KG1 (cell line): ENCODE measurements at regions not wholly inside any gene's neighbourhood (a gene's known extent, or its start where the extent isn't known, plus 50 kb on each side); places are given as distances from the start of the nearest gene placed in this dataset.

Source experiments
- DNase-seq: peaks from one replicate; lab custom pipeline; 2025; lab: John Stamatoyannopoulos, UW

GRCh38 chr3:148158210-148158609 is 539.5 kb upstream of the AGTR1 start:
- no peak for DNase-seq

- DNase-seq, result no peak
These were observed 535.6 kb upstream of the AGTR1 start for GRCh38 chr3:148162132-148162531.

GRCh38 chr3:148168347-148168746 is 529.4 kb upstream of the AGTR1 start:
- DNase-seq, result no peak

GRCh38 chr3:148173851-148174250 is 523.9 kb upstream of the AGTR1 start:
- DNase-seq, result no peak

- no peak for DNase-seq
These were observed 522.5 kb upstream of the AGTR1 start for GRCh38 chr3:148175214-148175613.

- DNase-seq, result no peak
These were observed 519.2 kb upstream of the AGTR1 start for GRCh38 chr3:148178503-148178902.

GRCh38 chr3:148184798-148185197 is 512.9 kb upstream of the AGTR1 start:
- no peak for DNase-seq

GRCh38 chr3:148186881-148187280 is 510.8 kb upstream of the AGTR1 start:
- DNase-seq, result no peak

- no peak for DNase-seq
These were observed 510.4 kb upstream of the AGTR1 start for GRCh38 chr3:148187296-148187695.

GRCh38 chr3:148190441-148190990 is 507.2 kb upstream of the AGTR1 start:
- DNase-seq, result no peak

GRCh38 chr3:148191966-148192365 is 505.7 kb upstream of the AGTR1 start:
- DNase-seq, result no peak

- no peak for DNase-seq
These were observed 500.6 kb upstream of the AGTR1 start for GRCh38 chr3:148197061-148197460.

GRCh38 chr3:148202386-148202785 is 495.3 kb upstream of the AGTR1 start:
- no peak for DNase-seq

GRCh38 chr3:148203297-148204010 is 494.2 kb upstream of the AGTR1 start:
- DNase-seq, result no peak

GRCh38 chr3:148204131-148204530 is 493.6 kb upstream of the AGTR1 start:
- no peak for DNase-seq

GRCh38 chr3:148205977-148206376 is 491.7 kb upstream of the AGTR1 start:
- no peak for DNase-seq

GRCh38 chr3:148206446-148206845 is 491.3 kb upstream of the AGTR1 start:
- no peak for DNase-seq

GRCh38 chr3:148208975-148209374 is 488.7 kb upstream of the AGTR1 start:
- DNase-seq, result no peak

- no peak for DNase-seq
These were observed 486.0 kb upstream of the AGTR1 start for GRCh38 chr3:148211725-148212124.

GRCh38 chr3:148214705-148215104 is 483.0 kb upstream of the AGTR1 start:
- no peak for DNase-seq

- no peak for DNase-seq
These were observed 480.4 kb upstream of the AGTR1 start for GRCh38 chr3:148217317-148217716.

GRCh38 chr3:148218222-148218621 is 479.5 kb upstream of the AGTR1 start:
- DNase-seq, result no peak

- DNase-seq, result no peak
These were observed 477.7 kb upstream of the AGTR1 start for GRCh38 chr3:148219999-148220398.

- DNase-seq, result no peak
These were observed 476.4 kb upstream of the AGTR1 start for GRCh38 chr3:148221303-148221702.
